HG03135 (cell line): ENCODE measurements at regions not wholly inside any gene's neighbourhood (a gene's known extent, or its start where the extent isn't known, plus 50 kb on each side); places are given as distances from the start of the nearest gene placed in this dataset.
"Not testable (repeated sequence)": the region's sequence is repeated elsewhere in the genome, so short reads cannot be mapped to it uniquely, and the experiment has no call there.

Experiments used
- ATAC-seq: cut with Tn5 transposase; IDR thresholded peaks from one replicate; pipeline ENCODE4 v1.9.1; 2021; ENCODE audit warnings: mild to moderate bottlenecking, moderate library complexity; ENCODE audit not compliant: unreplicated experiment

DNA sequence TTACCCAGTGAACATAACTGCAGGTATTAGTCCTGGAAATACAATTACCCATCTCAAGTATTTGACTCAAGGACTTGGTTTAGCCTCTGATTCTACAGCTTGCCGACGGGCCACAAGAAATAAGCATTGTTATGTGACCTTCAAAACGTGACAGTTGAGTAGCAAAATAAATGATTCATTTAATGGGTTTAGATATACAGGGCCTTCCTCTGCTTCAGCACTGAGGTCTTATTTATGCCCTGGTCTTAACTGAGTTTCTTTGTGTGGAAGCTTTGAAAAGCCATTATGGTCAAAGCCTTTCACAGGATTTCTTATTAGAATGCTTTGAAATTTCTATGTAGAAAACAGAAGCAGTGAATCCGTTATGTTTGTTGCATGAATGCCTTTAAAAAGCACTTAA lies 899.2 kb upstream of the API5 start:
- no peak for ATAC-seq

DNA sequence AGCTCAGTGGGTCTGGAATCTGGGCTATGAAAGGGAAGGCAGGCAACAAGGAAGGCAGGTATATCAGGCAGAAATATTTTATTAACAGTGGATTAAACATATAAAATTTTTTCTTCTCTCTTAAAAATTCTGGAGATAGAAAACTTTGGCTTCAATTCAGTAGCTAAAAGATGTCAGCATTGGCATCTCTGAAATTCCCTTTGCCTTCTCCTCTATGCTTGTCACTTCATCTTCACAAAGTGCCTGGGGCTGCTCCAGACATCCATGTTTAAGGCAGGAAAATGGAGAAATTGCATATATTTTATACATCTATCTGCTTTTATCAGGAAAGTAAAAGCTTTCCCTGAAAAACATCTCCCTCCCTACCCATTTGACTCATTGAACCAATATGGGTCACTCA lies 894.1 kb upstream of the API5 start:
- no peak for ATAC-seq

DNA sequence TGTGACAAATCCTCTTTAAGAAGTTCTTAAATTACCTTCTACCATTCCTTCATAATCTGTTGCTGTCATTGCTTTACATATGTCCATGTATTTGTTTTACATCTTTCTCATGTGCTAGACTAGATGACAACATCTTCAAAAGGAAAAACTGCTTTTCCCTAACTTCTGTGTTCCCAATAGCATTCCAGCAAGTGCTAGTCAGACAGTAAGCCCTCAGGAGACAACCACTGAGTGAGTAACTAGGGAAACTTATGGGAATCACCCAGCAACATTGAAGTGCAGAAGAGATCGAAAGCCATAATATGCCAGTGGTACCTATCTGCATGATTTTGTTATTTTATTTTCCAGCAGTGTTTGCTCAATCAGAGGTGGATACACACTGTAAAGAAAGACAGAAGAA lies 889.7 kb upstream of the API5 start:
- no peak for ATAC-seq

DNA sequence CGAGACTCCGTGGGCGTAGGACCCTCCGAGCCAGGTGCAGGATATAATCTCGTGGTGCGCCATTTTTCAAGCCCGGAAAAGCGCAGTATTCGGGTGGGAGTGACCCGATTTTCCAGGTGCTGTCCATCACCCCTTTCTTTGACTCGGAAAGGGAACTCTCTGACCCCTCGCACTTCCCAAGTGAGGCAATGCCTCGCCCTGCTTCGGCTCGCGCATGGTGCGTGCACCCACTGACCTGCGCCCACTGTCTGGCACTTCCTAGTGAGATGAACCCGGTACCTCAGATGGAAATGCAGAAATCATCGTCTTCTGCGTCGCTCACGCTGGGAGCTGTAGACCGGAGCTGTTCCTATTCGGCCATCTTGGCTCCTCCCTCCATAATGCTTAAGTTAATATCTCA lies 876.9 kb upstream of the API5 start:
- not testable (repeated sequence) for ATAC-seq

DNA sequence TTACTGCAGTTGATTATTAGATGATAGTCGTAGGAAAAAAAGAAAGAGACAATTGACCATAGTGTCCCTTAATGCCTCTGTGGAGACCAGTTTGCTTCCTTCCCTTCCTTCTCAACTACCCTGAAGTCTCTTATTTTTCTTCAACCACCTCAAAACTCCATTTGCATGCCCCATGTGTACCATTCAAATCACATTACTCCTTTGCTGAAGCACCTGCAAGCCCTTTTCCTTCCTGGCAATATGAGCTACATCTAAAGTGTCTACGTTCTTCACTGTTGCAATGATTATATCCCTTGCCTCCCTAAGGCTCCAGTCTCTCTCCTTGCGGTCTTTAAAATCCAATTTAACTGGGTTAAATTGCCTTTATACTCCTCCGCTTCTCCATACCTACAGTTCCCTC lies 867.4 kb upstream of the API5 start:
- ATAC-seq: no peak

DNA sequence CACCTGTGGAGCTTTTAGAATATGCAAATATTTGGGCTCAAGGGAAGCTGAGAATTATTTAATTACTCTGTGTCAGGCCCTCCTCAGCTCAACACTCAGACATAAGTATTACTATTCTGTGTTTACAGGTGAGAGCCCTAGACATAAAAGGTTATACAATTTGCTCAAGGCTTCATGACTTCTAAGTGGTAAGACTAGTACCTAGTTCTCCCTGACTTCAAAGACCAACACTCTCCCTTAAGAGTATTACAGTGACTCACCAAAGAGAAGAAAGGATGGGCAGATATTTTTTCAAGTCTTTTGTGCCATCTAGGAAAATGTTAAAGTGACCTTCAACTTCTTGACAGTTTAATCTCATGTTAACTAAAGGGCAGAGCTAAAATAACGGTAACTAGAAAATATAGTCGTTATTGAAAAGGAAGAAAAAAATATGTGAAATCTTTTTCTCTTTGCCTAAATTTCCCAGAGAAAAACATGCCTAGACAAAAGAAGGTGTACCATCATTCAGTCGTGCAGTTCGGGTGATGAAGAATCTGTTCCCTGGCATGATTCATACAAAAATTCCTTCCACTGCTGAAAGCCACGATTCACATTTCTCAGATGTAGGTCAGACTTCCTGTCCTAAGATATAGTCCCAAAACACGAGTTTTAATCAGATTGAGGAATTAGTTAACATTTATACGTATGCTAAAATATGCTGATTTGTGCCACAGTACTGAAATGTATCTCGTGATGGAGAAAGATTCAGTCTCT lies 849.1 kb upstream of the API5 start:
- ATAC-seq: no peak

DNA sequence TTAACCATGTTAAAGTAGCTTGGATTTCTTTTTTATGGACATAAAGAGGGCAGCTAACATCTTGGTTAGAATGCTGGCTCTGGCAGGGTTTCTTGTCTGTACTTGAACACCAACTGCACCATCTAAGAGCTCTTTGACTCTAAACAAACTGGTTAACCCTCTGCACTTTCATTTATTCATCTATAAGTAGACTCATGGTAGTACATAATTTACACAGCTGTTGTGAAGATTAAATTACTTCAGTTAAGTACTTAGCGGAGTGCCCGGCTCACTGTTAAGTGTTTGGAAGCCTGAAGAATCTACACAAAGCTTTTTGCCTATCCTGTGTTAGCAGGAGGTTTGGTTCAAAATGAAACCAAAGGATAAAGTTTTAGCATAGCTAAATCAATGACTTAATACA lies 846.2 kb upstream of the API5 start:
- ATAC-seq: no peak

DNA sequence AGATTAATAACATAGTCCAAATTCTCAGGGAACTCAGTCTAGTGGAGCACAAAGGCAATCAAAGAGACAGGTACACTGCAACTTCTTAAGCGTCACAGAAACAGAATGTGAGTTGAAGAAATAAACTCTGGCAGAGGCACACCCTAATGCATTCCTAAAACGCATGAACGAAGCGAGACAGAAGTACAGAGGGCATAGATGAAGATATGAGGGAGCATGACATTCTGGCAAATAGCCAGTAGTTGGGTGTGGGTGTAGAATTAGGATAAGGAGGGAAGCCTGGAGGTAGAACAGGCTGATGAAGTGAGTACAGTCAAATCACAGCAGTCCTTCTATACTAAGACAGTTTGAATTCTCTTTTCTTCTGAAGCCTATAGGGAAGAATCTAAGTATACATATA lies 838.7 kb upstream of the API5 start:
- ATAC-seq: no peak

DNA sequence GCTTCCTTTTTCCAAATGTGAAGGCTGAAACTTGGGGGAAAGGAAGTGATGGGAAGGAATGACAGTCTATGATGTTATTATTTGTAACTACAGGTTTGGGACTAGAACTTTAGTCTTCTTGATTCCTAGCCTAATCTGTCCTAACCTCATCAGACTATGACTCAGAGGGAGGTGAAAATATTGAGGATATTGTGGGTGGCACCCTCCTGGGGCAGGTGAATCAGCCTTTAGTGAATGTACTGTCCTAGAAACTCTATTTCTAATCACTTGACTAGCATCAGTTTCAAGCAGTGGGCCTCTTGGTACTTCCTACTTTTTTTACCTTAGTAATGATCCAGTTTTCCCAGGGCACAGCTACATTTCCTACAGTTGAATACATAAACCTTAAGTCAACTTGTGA lies 829.0 kb upstream of the API5 start:
- ATAC-seq: no peak

DNA sequence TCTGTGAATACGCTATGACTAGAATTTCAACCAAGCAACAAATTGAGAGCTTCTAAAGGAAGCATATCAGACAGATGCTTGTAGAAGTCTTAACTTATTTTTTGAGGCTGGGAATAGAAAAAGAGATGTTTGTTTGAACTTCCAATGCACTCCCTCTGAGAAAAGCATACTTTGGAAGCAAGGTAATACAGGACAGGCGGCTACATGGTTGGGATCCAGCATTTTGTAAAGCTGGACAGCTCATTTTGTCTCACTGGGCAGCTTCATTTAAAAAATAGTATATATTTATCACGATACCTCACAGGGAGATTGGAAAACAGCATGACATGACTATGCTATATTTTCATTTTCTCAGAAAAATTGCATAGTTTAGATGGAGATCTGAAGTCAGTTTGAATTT lies 821.3 kb upstream of the API5 start:
- ATAC-seq: no peak

DNA sequence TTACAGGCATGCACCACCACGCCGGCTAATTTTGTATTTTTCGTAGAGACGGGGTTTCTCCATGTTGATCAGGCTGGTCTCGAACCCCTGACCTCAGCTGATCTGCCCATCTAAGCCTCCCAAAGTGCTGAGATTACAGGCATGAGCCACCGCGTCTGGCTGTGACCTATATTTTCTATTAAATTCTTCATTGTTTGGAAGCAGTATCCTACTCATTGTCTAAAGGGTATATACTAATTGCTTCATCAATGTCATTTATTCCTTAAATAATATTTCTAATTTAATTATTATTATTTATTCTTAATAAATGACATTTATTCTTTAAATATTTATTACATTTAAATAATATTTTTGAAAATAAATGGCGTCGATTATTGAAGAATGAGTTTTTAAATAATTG lies 817.3 kb upstream of the API5 start:
- ATAC-seq: no peak

DNA sequence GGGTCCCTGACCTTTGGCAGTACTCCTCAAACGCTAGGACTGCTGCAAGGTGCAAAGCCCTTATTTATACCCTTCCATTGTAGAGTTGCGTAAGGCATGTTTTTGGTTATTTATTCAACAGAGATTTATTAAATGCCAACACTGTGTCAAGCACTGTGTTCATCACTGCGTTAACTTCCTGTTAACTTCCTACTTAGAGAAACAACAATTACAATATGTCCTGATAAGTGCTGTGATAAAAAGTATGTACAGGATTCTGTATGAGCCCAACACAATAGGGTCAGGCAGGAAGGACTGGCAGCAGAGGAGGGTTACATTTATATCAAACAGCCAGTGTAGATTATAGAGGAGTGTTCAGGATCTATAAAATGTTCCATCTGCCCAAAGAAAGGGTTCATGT lies 812.8 kb upstream of the API5 start:
- no peak for ATAC-seq

DNA sequence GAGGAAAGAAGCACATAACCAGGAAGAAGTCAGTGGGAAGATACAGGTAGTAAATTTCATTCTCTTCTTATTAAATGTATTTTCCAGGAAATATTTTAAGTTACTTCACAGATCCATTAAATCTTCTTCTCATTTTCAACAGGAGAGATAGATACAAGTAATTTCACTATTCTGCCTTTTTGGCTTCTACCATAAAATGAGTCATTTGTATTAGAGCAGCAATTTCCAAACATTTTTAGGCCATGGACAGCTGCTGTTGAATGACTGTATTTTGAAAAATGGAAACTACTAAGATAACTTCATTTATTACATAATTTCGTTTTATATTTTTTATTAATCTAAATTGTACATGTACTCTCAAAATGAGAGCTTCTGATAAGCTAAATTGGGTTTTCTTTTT lies 809.6 kb upstream of the API5 start:
- ATAC-seq: no peak

DNA sequence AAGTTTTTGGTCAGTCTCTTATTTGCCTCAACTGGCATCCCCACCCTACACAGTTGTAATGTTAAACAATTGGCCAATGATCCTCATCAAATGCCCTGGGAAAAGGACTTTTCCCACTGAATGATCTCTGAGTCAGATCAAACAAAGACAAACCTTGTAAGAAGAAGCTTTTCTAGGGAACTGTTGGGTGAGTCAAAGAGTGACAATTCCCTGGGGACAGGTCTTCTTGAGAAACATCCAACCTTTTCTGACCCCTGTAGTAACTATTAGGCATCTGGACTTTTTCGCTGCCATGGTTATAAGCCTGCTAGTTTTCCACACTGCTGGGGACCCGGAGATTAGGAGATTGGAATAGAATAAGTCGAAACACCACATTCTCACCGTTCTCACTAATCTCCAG lies 789.8 kb upstream of the API5 start:
- ATAC-seq: no peak

DNA sequence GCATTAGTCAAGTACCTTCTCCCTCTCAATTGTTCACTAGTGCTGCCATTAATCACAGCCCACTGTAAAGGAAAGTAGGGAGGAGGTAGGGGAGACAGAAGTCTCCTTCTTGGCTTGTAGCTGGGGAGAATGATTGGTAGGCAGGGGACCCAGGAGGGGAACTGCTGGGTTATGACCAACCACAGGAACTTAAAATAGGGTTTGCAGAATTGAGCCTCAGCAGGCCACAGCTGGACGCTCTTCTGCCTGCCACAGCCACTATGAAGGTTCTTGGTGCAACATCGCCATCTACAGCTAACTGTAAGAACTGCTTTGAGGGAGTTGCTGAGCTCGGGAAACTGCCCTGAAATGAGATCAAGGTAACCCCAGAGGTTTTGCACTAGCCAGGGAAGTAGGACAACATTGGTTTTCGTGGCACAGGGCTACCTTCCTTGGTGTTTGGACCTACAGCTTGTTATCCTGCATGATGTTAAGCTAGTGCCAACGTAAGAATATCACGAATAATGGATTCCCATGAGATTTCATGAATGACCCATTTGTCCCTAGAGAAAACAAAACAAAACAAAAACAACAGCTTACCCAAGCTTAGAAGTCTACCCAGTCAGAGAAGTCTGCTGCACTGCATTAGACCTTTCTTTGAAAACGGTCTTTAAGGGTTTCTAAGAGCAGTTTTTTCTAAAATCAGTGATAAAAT lies 787.1 kb upstream of the API5 start:
- peak; percentile 91 for ATAC-seq

DNA sequence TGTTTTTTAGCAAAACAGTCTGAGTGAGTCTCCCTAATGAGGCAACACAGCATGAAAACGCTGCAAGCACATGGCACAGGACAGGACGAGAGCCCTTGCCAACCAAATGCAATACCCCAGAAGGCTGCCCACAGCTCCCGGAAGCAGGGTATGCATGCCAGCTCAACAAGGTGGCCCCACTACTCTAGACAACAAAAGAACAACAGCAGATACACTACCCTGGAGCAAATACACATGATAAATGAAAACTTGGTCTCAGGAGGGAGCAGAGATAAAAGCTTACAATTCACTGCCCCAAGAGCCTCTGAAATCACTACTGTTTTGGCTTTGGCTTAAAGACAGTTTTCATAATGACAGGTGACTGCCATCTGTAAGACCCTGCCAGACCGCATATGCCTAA lies 785.4 kb upstream of the API5 start:
- ATAC-seq: no peak

DNA sequence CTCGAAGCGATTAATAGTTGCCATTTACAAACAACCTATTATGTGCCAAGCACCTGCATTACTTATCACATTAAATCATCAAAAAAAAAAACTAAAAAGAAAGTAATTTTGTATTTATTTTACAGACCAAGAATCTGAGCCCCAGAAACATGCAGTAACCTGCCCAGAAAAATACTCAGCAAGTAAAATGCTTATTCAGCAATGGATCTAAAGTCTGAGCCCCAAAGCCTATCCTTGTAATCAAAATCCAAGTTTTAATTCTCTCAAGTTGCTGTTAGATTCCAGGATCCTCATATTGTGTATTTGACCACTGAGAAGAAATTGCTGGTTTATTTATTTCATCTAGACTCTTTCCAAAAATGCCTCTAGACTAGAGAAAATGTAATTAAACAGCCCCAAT lies 783.3 kb upstream of the API5 start:
- ATAC-seq: no peak

DNA sequence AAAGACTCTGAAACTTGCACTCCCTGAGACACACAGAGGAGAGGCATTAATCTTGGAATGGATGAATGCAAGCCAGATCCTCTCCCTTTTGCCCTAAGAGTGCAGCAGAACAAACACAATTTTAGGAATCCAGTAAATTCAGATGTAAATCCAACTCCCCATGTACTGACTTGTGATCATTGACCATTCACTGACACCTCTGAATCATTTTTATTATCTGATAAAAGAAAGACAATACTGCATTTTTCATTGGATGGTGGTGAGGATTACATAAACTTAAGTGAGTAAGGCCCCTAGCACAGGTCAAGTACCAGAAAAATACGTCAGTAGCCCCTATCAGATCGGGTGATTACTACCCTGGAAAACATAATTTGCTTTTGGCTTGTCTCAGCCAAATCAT lies 782.9 kb upstream of the API5 start:
- ATAC-seq: no peak

DNA sequence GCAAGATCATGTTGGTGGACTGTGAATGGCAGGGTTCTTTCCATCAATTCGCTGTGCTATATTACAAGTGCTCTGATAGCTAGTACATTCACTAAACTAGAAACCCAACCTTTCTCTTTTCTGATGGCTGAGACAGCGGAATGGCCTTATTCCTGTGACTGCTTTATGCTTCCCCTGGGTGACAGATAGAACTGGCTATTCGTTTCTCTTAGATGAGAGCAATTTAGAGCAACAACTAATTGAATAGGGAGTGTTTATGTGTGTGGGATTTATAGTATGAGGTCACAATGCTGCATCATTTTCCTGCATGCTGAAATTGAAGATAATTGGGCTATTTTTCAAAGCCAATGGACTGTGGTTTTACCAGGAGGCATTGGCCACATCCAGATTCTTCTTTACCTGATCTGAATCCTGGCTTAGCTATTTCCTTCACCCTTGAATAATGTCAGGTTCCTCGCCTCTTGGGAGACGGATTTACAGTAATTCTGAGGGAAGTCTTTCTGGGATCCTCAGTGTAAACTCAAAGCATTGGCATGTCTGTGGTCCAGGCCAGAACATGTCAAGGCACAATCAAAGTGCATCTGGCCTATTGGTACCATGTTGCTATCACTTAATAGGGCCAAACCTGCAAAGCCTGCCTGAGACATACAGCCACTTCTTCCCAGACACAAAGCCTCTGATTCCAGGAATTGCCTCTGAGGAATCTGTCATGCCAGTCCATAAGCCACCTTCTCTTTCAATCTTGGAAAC lies 775.0 kb upstream of the API5 start:
- no peak for ATAC-seq

DNA sequence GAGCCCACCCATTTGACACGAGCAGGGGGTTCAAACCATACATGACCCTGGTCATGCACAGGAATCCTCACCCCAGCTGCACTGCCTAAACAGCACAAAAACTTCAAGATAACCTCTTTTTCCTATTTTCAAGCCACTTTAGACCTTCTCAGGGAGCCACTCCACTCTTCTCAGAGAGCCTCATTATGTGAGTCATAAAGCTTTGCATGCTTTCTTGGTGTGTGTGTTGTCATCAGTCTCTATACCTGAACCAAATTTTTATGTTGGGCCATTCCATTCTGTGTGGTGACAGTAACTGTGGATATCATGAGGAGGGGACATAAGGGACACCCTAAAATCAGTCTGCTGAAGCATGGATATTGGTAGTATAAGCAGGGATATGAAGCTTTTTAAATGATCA lies 769.5 kb upstream of the API5 start:
- ATAC-seq: no peak

DNA sequence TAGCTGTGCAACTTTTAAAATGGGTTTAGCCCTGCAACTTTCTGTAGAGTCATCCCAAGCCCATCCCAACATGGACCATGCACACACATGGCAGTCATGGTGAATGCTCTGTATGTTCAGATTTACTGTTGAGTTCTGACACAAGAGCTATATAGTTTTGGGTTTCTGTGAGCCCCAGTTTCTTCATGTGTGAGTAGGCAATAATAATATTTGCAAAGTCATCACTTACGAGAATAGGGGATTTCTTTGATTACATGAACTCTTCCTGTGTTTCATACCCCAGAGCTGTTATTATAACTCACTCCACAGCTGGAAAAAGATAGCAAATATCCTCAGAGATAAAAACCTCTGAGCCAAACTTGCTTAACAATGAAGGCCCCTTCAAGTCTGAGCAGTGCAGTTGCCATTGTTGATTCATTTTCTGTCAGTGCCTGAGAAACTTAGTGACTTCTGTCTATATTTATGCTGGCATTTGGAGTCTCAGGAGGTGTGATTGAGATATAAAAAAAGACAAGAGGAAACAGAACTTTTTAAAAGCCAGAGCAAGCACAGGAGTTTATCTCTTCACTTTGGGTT lies 767.9 kb upstream of the API5 start:
- ATAC-seq: no peak

DNA sequence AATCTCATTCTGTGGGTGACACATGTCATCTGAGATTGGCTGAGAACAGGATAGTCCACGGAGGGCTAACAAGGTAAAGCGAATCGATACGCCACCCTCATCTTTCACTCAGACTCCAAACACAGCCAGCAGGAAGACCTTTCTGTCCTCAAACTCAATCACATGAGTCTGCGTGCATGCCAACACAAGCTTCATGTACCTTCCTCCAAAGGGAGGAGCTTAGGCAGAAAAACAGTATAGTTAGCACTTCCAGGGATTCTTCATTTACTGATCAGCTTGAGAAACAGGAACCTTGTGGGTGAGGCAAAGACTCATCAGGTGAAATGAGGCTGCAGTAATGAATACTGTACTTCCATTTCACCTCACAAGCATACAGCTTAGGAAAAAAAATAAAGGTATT lies 767.1 kb upstream of the API5 start:
- ATAC-seq: no peak
